ENCODE measurements at regions not wholly inside any gene's neighbourhood (a gene's known extent, or its start where the extent isn't known, plus 50 kb on each side); places are given as distances from the start of the nearest gene placed in this dataset.

- Mint-ChIP-seq H3K4me3 (no peak overlapping the region), H3K27me3 (no peaks in the 10 kb centered on the region), H3K27ac (no peak overlapping the region), H3K9me3 (ENCODE audit: insufficient read depth) (no peaks in the 10 kb centered on the region), H3K4me1 (no peaks in the 10 kb centered on the region)
- H3K79me2 ChIP-seq (ENCODE audit: control insufficient read depth, insufficient read depth, low read length): no peaks in the 10 kb centered on the region
- DNase-seq (no peak), ATAC-seq (ENCODE audit: low read depth) (no peak)
- TF ChIP-seq EZH2 (IDR thresholded peaks at IDR 0.05; ENCODE audit: borderline replicate concordance, insufficient read depth, low read depth, low read length, poor library complexity, severe bottlenecking): no peak
- no peak for TF ChIP-seq CTCF (IDR thresholded peaks at IDR 0.05)
- no peak overlapping the region for H3K9ac ChIP-seq (ENCODE audit: low read length)
- H3K27me3 ChIP-seq (replicated peaks in 1 of 4; ENCODE audit: control extremely low read depth in 1 of 4, control insufficient read depth in 3 of 4, insufficient read depth in 4 of 4, low read length in 3 of 4): no peaks in the 10 kb centered on the region
- H3K4me2 ChIP-seq (replicated peaks; ENCODE audit: low read depth, low read length, poor library complexity, severe bottlenecking): no peak overlapping the region
- H4K20me1 ChIP-seq (ENCODE audit: control insufficient read depth, insufficient read depth, low read length, poor library complexity, severe bottlenecking): no peaks in the 10 kb centered on the region
- ChIA-PET CTCF (no interaction called here), POLR2A (no interaction called here)
- intact Hi-C loops (cut with micrococcal nuclease): no loop called here
- no peaks in the 10 kb centered on the region for H3K36me3 ChIP-seq (replicated peaks in 1 of 2; ENCODE audit: control extremely low read depth in 1 of 2, control insufficient read depth in 1 of 2, extremely low read depth in 1 of 2, insufficient read depth in 2 of 2, low read length in 1 of 2)
- H2AFZ ChIP-seq (ENCODE audit: insufficient read depth, low read depth, low read length, poor library complexity, severe bottlenecking): no peak overlapping the region
- H3K4me3 ChIP-seq (ENCODE audit: control extremely low read depth in 1 of 5, extremely low read depth in 1 of 5, insufficient read depth in 1 of 5, low read depth in 2 of 5, low read length in 4 of 5): no peak overlapping the region
- no peaks in the 10 kb centered on the region for H3K4me1 ChIP-seq (ENCODE audit: control insufficient read depth in 2 of 2, insufficient read depth in 2 of 2, low read length in 2 of 2)
- H3K27ac ChIP-seq (ENCODE audit: low read length in 2 of 2): no peak overlapping the region
- H3K9me3 ChIP-seq (ENCODE audit: control extremely low read depth in 1 of 3, control insufficient read depth in 2 of 3, insufficient read depth in 1 of 3, low read length in 2 of 3): no peaks in the 10 kb centered on the region
- WGBS (ENCODE audit: insufficient coverage): 80% methylated on average over 2 of the region's 2 CpGs
Observed at GRCh38 chr1:170407138-170407537, 124.8 kb upstream of the GORAB start.

- Mint-ChIP-seq H3K27me3 (no peaks in the 10 kb centered on the region), H3K27ac (no peak overlapping the region), H3K4me1 (no peaks in the 10 kb centered on the region), H3K4me3 (no peak overlapping the region), H3K9me3 (ENCODE audit: insufficient read depth) (no peaks in the 10 kb centered on the region)
- Histone ChIP-seq H3K36me3 (replicated peaks in 1 of 2; ENCODE audit: control extremely low read depth in 1 of 2, control insufficient read depth in 1 of 2, extremely low read depth in 1 of 2, insufficient read depth in 2 of 2, low read length in 1 of 2) (no peaks in the 10 kb centered on the region), H3K4me2 (replicated peaks; ENCODE audit: low read depth, low read length, poor library complexity, severe bottlenecking) (no peak overlapping the region), H2AFZ (ENCODE audit: insufficient read depth, low read depth, low read length, poor library complexity, severe bottlenecking) (no peak overlapping the region), H3K4me3 (ENCODE audit: control extremely low read depth in 1 of 5, extremely low read depth in 1 of 5, insufficient read depth in 1 of 5, low read depth in 2 of 5, low read length in 4 of 5) (no peak overlapping the region), H3K27me3 (replicated peaks in 1 of 4; ENCODE audit: control extremely low read depth in 1 of 4, control insufficient read depth in 3 of 4, insufficient read depth in 4 of 4, low read length in 3 of 4) (no peaks in the 10 kb centered on the region), H3K9me3 (ENCODE audit: control extremely low read depth in 1 of 3, control insufficient read depth in 2 of 3, insufficient read depth in 1 of 3, low read length in 2 of 3) (no peaks in the 10 kb centered on the region), H3K4me1 (ENCODE audit: control insufficient read depth in 2 of 2, insufficient read depth in 2 of 2, low read length in 2 of 2) (no peaks in the 10 kb centered on the region), H3K79me2 (ENCODE audit: control insufficient read depth, insufficient read depth, low read length) (no peaks in the 10 kb centered on the region), H3K9ac (ENCODE audit: low read length) (no peak overlapping the region), H4K20me1 (ENCODE audit: control insufficient read depth, insufficient read depth, low read length, poor library complexity, severe bottlenecking) (no peaks in the 10 kb centered on the region), H3K27ac (ENCODE audit: low read length in 2 of 2) (no peak overlapping the region)
- intact Hi-C loops (cut with micrococcal nuclease): no loop called here
- ATAC-seq (ENCODE audit: low read depth) (no peak), DNase-seq (no peak)
- no CpG with 5 or more reads among the region's 1 CpG for WGBS (ENCODE audit: insufficient coverage)
- POLR2A ChIA-PET: no interaction called here
- TF ChIP-seq CTCF (IDR thresholded peaks at IDR 0.05) (no peak), EZH2 (IDR thresholded peaks at IDR 0.05; ENCODE audit: borderline replicate concordance, insufficient read depth, low read depth, low read length, poor library complexity, severe bottlenecking) (no peak)
- CTCF ChIA-PET: no interaction called here
Observed at GRCh38 chr1:170407581-170407980, 124.4 kb upstream of the GORAB start.

Measured in B cell (primary cell).